Heart right ventricle (tissue), 16 donors: ENCODE measurements at regions not wholly inside any gene's neighbourhood (a gene's known extent, or its start where the extent isn't known, plus 50 kb on each side); places are given as distances from the start of the nearest gene placed in this dataset.

ENCODE experiments used
- ATAC-seq, 8 donors: fragments of 200-7000 bp; cut with Tn5 transposase; one replicate each; pipeline ENCODE4 v1.9.1; 2020; ENCODE audit warnings: mild to moderate bottlenecking in 8 of 8, moderate library complexity in 8 of 8, moderate number of reproducible peaks in 1 of 8
- DNase-seq, 2 donors: peaks; one replicate each; pipeline ENCODE4 v3.0.0-alpha.2; 2020
- H3K27ac ChIP-seq, 10 donors: fragments of 200-600 bp; sonication (generic) in 2 of 10; one replicate each; pipeline versions ENCODE4 v1.5.0 to v1.8.0; 2020 to 2022; ENCODE audit warnings: mild to moderate bottlenecking in 3 of 10
- H3K27me3 ChIP-seq, 7 donors: fragments of 200-600 bp; one replicate each; pipeline ENCODE4 v1.8.0; 2021 to 2022; ENCODE audit warnings: mild to moderate bottlenecking in 2 of 7
- H3K36me3 ChIP-seq, 9 donors: fragments of 200-600 bp; sonication (generic) in 1 of 9; one replicate each; pipeline versions ENCODE4 v1.5.0 to v1.8.0; 2020 to 2022; ENCODE audit warnings: mild to moderate bottlenecking in 2 of 9
- H3K4me1 ChIP-seq, 9 donors: fragments of 200-600 bp; sonication (generic) in 1 of 9; one replicate each; pipeline versions ENCODE4 v1.5.0 to v1.8.0; 2020 to 2022; ENCODE audit warnings: mild to moderate bottlenecking in 4 of 9
- H3K4me3 ChIP-seq, 10 donors: fragments of 200-600 bp; sonication (generic) in 2 of 10; one replicate each; pipeline versions ENCODE4 v1.5.0 to v1.8.0; 2020 to 2022; ENCODE audit warnings: mild to moderate bottlenecking in 7 of 10, moderate library complexity in 2 of 10
- H3K9me3 ChIP-seq, 11 donors: fragments of 200-600 bp in 10 of 11; sonication (generic) in 2 of 11; one replicate each; pipeline versions ENCODE4 v1.5.0 to v1.8.0; 2013 to 2022; ENCODE audit warnings: mild to moderate bottlenecking in 2 of 11, control low read depth in 1 of 11, moderate library complexity in 1 of 11
- CTCF ChIP-seq, 9 donors: fragments of 200-600 bp; sonication (generic) in 2 of 9; IDR thresholded peaks; one replicate each; pipeline versions ENCODE4 v1.5.0 to v1.8.0; 2021 to 2022; ENCODE audit warnings: antibody characterized with exemption in 9 of 9, mild to moderate bottlenecking in 5 of 9, moderate library complexity in 1 of 9
- whole genome bisulfite sequencing, 2 donors: extraction: QIAGEN DNeasy Blood & Tissue Kit; methylation state at CpG; one replicate each; pipeline ENCODE4 v1.1.7; 2013; ENCODE audit warnings: inconsistent platforms in 1 of 2; 5-methylcytosine and 5-hydroxymethylcytosine counted together
- intact Hi-C, 10 donors: fragments of 100-400 bp; cut with DNase I; formaldehyde crosslinking; loops; one replicate each; pipeline versions ENCODE4 v1.11.1 to v1.14.2; 2022
- donor health status: Arrhythmogenic right ventricular cardiomyopathy.
- donor health status: ischemic (EF 13 %, LVEDD 7.1; RV severe dilation, severe dysfunction).
- donor health status: healthy with polysubstance abuse.
- donor health status: DM: no; HTN: yes; CAD: no.
- donor health status: DM: no; HTN: no; CAD: no.
- donor health status: ischemic (EF 25% LVEDD 6.9; RV normal size, moderate dysfunction).
- donor health status: ischemic (EF 25% LVEDD 5.7; RV mildly dilated, moderate dysfunction).
- donor health status: healthy.
- donor health status: DM: yes; HTN: yes; CAD: no.
- donor health status: Ischemic cardiomyopathy.
- donor health status: ischemic (EF 35%, LVEDD 5.7; RV mildly dilated, moderate dysfunction).
- donor health status: nonischemic (EF 11% LVEDD 7.7; RV severe dilation, severe dysfunction).
- donor health status: DM: yes; HTN: yes; CAD: no.
- donor health status: PGD.
- donor health status: ischemic (EF 29% LVEDD 5.4; RV normal size, mild dysfunction).
- donor health status: nonischemic (EF 23%, LVEDD 6.1; RV moderate dilation, normal function).

GRCh38 chr2:16317211-16317830, 348.3 kb downstream of the CYRIA start:
- WGBS, 2 donors: 68 to 74% methylated on average over 6 of the region's 6 CpGs
- peak in 2 of 8 donors; percentile 23 to 34 for ATAC-seq
- H3K4me3 ChIP-seq: no peak overlapping the region

GRCh38 chr2:16316456-16317210, 349.0 kb downstream of the CYRIA start:
- 46 to 59% methylated on average over 16 of the region's 16 CpGs for whole genome bisulfite sequencing, 2 donors

More at GRCh38 chr2:16317211-16317830, 348.3 kb downstream of the CYRIA start:
- Histone ChIP-seq H3K4me1 (peaks cover 0 to 6% (median 0%) of the 10 kb centered on the region in 9 donors), H3K27ac (no peak overlapping the region), H3K27me3 (peaks cover 0 to 3% (median 0%) of the 10 kb centered on the region in 7 donors), H3K36me3 (no peaks in the 10 kb centered on the region), H3K9me3 (no peaks in the 10 kb centered on the region)
- intact Hi-C loops: no loop called here
- DNase-seq: no peak
- TF ChIP-seq CTCF (IDR thresholded peaks at IDR 0.05): no peak

GRCh38 chr2:16315908-16316307, 349.7 kb downstream of the CYRIA start:
- no peaks in the 10 kb centered on the region for H3K36me3 ChIP-seq
- no peak for ATAC-seq
- intact Hi-C loops: no loop called here
- 77 to 78% methylated on average over 9 of the region's 9 CpGs for WGBS, 2 donors
- H3K27me3 ChIP-seq: peaks cover 0 to 3% (median 0%) of the 10 kb centered on the region in 7 donors
- TF ChIP-seq CTCF (IDR thresholded peaks at IDR 0.05): no peak
- H3K4me1 ChIP-seq: peaks cover 0 to 6% (median 0%) of the 10 kb centered on the region in 9 donors
- DNase-seq: no peak
- H3K9me3 ChIP-seq: no peaks in the 10 kb centered on the region
- no peak overlapping the region for H3K4me3 ChIP-seq
- H3K27ac ChIP-seq: no peak overlapping the region

More at GRCh38 chr2:16316456-16317210, 349.0 kb downstream of the CYRIA start:
- DNase-seq (no peak), ATAC-seq (peak in 4 of 8 donors; percentile 27 to 50 (median 44))
- Histone ChIP-seq H3K27ac (no peak overlapping the region), H3K27me3 (peaks cover 0 to 3% (median 0%) of the 10 kb centered on the region in 7 donors), H3K9me3 (no peaks in the 10 kb centered on the region), H3K4me3 (no peak overlapping the region), H3K36me3 (no peaks in the 10 kb centered on the region), H3K4me1 (peaks cover 0 to 6% (median 0%) of the 10 kb centered on the region in 9 donors)
- intact Hi-C loops: no loop called here
- TF ChIP-seq CTCF (IDR thresholded peaks at IDR 0.05): no peak

- intact Hi-C loops: no loop called here
- peaks cover 0 to 3% (median 0%) of the 10 kb centered on the region in 7 donors for H3K27me3 ChIP-seq
- WGBS, 2 donors: 77 to 82% methylated on average over 5 of the region's 5 CpGs
These were observed 350.2 kb downstream of the CYRIA start for GRCh38 chr2:16315458-16315835.

More at GRCh38 chr2:16315458-16315835, 350.2 kb downstream of the CYRIA start:
- no peaks in the 10 kb centered on the region for H3K36me3 ChIP-seq
- H3K27ac ChIP-seq: no peak overlapping the region
- ATAC-seq (no peak), DNase-seq (no peak)
- no peaks in the 10 kb centered on the region for H3K9me3 ChIP-seq
- H3K4me1 ChIP-seq: peaks cover 0 to 6% (median 0%) of the 10 kb centered on the region in 9 donors
- TF ChIP-seq CTCF (IDR thresholded peaks at IDR 0.05): no peak
- no peak overlapping the region for H3K4me3 ChIP-seq
